GM12878 (cell line): ENCODE measurements at regions not wholly inside any gene's neighbourhood (a gene's known extent, or its start where the extent isn't known, plus 50 kb on each side); places are given as distances from the start of the nearest gene placed in this dataset.

Source experiments
- BRCA1 ChIP-seq: IDR thresholded peaks from 2 replicates; pipeline ENCODE4 v1.6.1; 2011; ENCODE audit warnings: low read depth, low read length, improper control_type of control experiment
- CTCF ChIP-seq, 3 experiments: IDR thresholded peaks in 2 of 3; conservative IDR thresholded peaks in 1 of 3; 2 replicates each; pipeline ENCODE4 v1.5.1; 2011; ENCODE audit warnings: low read depth in 3 of 3, low read length in 3 of 3, mild to moderate bottlenecking in 3 of 3, control low read depth in 2 of 3, moderate library complexity in 2 of 3, inconsistent platforms in 1 of 3, mixed read lengths in 1 of 3; ENCODE audit not compliant: control insufficient read depth in 2 of 3, insufficient read depth in 1 of 3; ENCODE audit errors: extremely low read depth in 1 of 3
- EZH2 ChIP-seq: IDR thresholded peaks from 2 replicates; pipeline ENCODE4 v1.6.1; 2012; ENCODE audit warnings: low read depth, mild to moderate bottlenecking, control low read depth, inconsistent platforms, low read length, borderline replicate concordance; ENCODE audit not compliant: control insufficient read depth
- HDAC2 ChIP-seq: fragments of 200-600 bp; sonication (generic); IDR thresholded peaks from 2 replicates; pipeline ENCODE4 v1.6.1; 2017
- SMC3 ChIP-seq: IDR thresholded peaks from 2 replicates; pipeline ENCODE4 v1.6.1; 2011; ENCODE audit warnings: low read length, improper control_type of control experiment, borderline replicate concordance
- TCF3 ChIP-seq: IDR thresholded peaks from 2 replicates; pipeline ENCODE4 v1.6.1; 2012; ENCODE audit warnings: low read depth, mild to moderate bottlenecking, low read length, borderline replicate concordance; ENCODE audit not compliant: insufficient read depth
- ZNF207 ChIP-seq: fragments of 450-650 bp; IDR thresholded peaks from 2 replicates; pipeline ENCODE4 v1.6.1; 2014; ENCODE audit warnings: antibody characterized with exemption, mild to moderate bottlenecking, borderline replicate concordance

- TF ChIP-seq HDAC2 (no peak), CTCF (IDR thresholded peaks at IDR 0.05 in 2 of 3, conservative IDR thresholded peaks at IDR 0.05 in 1 of 3; ENCODE audit: control insufficient read depth in 2 of 3, extremely low read depth in 1 of 3, insufficient read depth in 1 of 3, low read depth in 3 of 3, low read length in 3 of 3) (no peak), BRCA1 (no peak), SMC3 (no peak), TCF3 (no peak), ZNF207 (no peak), EZH2 (no peak)
Observed at GRCh38 chr7:25802057-25802456, 349.9 kb upstream of the NFE2L3 start.
